Amniotic stem cell (primary cell): ENCODE measurements at regions not wholly inside any gene's neighbourhood (a gene's known extent, or its start where the extent isn't known, plus 50 kb on each side); places are given as distances from the start of the nearest gene placed in this dataset.
A peak's percentile ranks its signal among the peaks of the same experiment; 100 is the strongest.

Source experiments
- DNase-seq: peaks from one replicate; lab custom pipeline; 2025; lab: John Stamatoyannopoulos, UW

GRCh38 chr20:54272901-54273488, 65.1 kb downstream of the PFDN4 start:
- DNase-seq: no peak

- DNase-seq: no peak
Measured at GRCh38 chr20:54275359-54276111, 67.6 kb downstream of the PFDN4 start.

GRCh38 chr20:54276577-54277169, 68.8 kb downstream of the PFDN4 start:
- DNase-seq: no peak

- DNase-seq: no peak
Measured at GRCh38 chr20:54278262-54278661, 70.4 kb downstream of the PFDN4 start.

- no peak for DNase-seq
Measured at GRCh38 chr20:54282625-54283024, 74.7 kb downstream of the PFDN4 start.

- DNase-seq: no peak
Measured at GRCh38 chr20:54283253-54283652, 75.4 kb downstream of the PFDN4 start.

- DNase-seq: no peak
Measured at GRCh38 chr20:54284928-54285704, 77.2 kb downstream of the PFDN4 start.

- no peak for DNase-seq
Measured at GRCh38 chr20:54290636-54291035, 82.7 kb downstream of the PFDN4 start.

GRCh38 chr20:54291339-54292010, 83.6 kb downstream of the PFDN4 start:
- no peak for DNase-seq

GRCh38 chr20:54292185-54292584, 84.3 kb downstream of the PFDN4 start:
- DNase-seq: no peak

- DNase-seq: no peak
Measured at GRCh38 chr20:54293526-54293925, 85.6 kb downstream of the PFDN4 start.

- no peak for DNase-seq
Measured at GRCh38 chr20:54294094-54294493, 86.2 kb downstream of the PFDN4 start.

- DNase-seq: no peak
Measured at GRCh38 chr20:54295686-54296085, 87.8 kb downstream of the PFDN4 start.

GRCh38 chr20:54305421-54305820, 97.5 kb downstream of the PFDN4 start:
- no peak for DNase-seq

GRCh38 chr20:54306985-54307710, 99.3 kb downstream of the PFDN4 start:
- DNase-seq: no peak

GRCh38 chr20:54308804-54309203, 100.9 kb downstream of the PFDN4 start:
- no peak for DNase-seq

GRCh38 chr20:54318892-54319291, 111.0 kb downstream of the PFDN4 start:
- no peak for DNase-seq

GRCh38 chr20:54320148-54320607, 112.3 kb downstream of the PFDN4 start:
- peak; percentile 25 for DNase-seq

- DNase-seq: no peak
Measured at GRCh38 chr20:54321352-54322087, 113.6 kb downstream of the PFDN4 start.

- no peak for DNase-seq
Measured at GRCh38 chr20:54323227-54323734, 115.4 kb downstream of the PFDN4 start.
